Epithelial cell of prostate (primary cell): ENCODE measurements at regions not wholly inside any gene's neighbourhood (a gene's known extent, or its start where the extent isn't known, plus 50 kb on each side); places are given as distances from the start of the nearest gene placed in this dataset.
A peak's percentile ranks its signal among the peaks of the same experiment; 100 is the strongest.
"Not testable (repeated sequence)": the region's sequence is repeated elsewhere in the genome, so short reads cannot be mapped to it uniquely, and the experiment has no call there.

Experiments used
- DNase-seq: peaks from one replicate; pipeline ENCODE4 v3.0.0-alpha.2; 2011; ENCODE audit warnings: low read depth, low spot score
- H3K27ac ChIP-seq: fragments of 450-650 bp; 2 replicates; pipeline ENCODE4 v1.5.1; 2017; ENCODE audit warnings: mild to moderate bottlenecking

- H3K27ac ChIP-seq: no peak overlapping the region
- DNase-seq: no peak
Observed at GRCh38 chr10:29886299-29886698, 173.1 kb downstream of the JCAD start.

- DNase-seq: no peak
- no peak overlapping the region for H3K27ac ChIP-seq
Observed at GRCh38 chr10:29883231-29883630, 176.2 kb downstream of the JCAD start.

- no peak for DNase-seq
- no peak overlapping the region for H3K27ac ChIP-seq
Observed at GRCh38 chr10:29882766-29883165, 176.6 kb downstream of the JCAD start.

GRCh38 chr10:29881811-29882210 lies 177.6 kb downstream of the JCAD start:
- no peak for DNase-seq
- no peak overlapping the region for H3K27ac ChIP-seq

GRCh38 chr10:29881336-29881771 lies 178.0 kb downstream of the JCAD start:
- H3K27ac ChIP-seq: no peak overlapping the region
- DNase-seq: no peak

GRCh38 chr10:29880856-29881255 lies 178.5 kb downstream of the JCAD start:
- no peak overlapping the region for H3K27ac ChIP-seq
- DNase-seq: no peak

- H3K27ac ChIP-seq: no peak overlapping the region
- DNase-seq: no peak
Observed at GRCh38 chr10:29879862-29880261, 179.5 kb downstream of the JCAD start.

- no peak for DNase-seq
Observed at GRCh38 chr10:29878492-29878891, 180.9 kb downstream of the JCAD start.

GRCh38 chr10:29877793-29878491 lies 181.4 kb downstream of the JCAD start:
- no peak overlapping the region for H3K27ac ChIP-seq
- no peak for DNase-seq

More at GRCh38 chr10:29878492-29878891, 180.9 kb downstream of the JCAD start:
- H3K27ac ChIP-seq: no peak overlapping the region

- DNase-seq: no peak
- H3K27ac ChIP-seq: no peak overlapping the region
Observed at GRCh38 chr10:29876008-29876555, 183.3 kb downstream of the JCAD start.

GRCh38 chr10:29874606-29875269 lies 184.6 kb downstream of the JCAD start:
- DNase-seq: no peak

GRCh38 chr10:29873941-29874484 lies 185.4 kb downstream of the JCAD start:
- DNase-seq: no peak

More at GRCh38 chr10:29874606-29875269, 184.6 kb downstream of the JCAD start:
- no peak overlapping the region for H3K27ac ChIP-seq

GRCh38 chr10:29870522-29871044 lies 188.8 kb downstream of the JCAD start:
- H3K27ac ChIP-seq: no peak overlapping the region
- no peak for DNase-seq

More at GRCh38 chr10:29873941-29874484, 185.4 kb downstream of the JCAD start:
- no peak overlapping the region for H3K27ac ChIP-seq

GRCh38 chr10:29869593-29869992 lies 189.8 kb downstream of the JCAD start:
- H3K27ac ChIP-seq: no peak overlapping the region
- DNase-seq: no peak

GRCh38 chr10:29866356-29866755 lies 193.0 kb downstream of the JCAD start:
- no peak for DNase-seq
- H3K27ac ChIP-seq: peak overlapping the region; percentile 24

GRCh38 chr10:29865700-29866355 lies 193.6 kb downstream of the JCAD start:
- DNase-seq: no peak
- H3K27ac ChIP-seq: peak overlapping the region; percentile 24

GRCh38 chr10:29862923-29863614 lies 196.3 kb downstream of the JCAD start:
- peak overlapping the region; percentile 84 for H3K27ac ChIP-seq

GRCh38 chr10:29861811-29862505 lies 197.4 kb downstream of the JCAD start:
- DNase-seq: no peak
- H3K27ac ChIP-seq: peak overlapping the region; percentile 84

More at GRCh38 chr10:29862923-29863614, 196.3 kb downstream of the JCAD start:
- DNase-seq: peak; percentile 97

GRCh38 chr10:29861231-29861630 lies 198.2 kb downstream of the JCAD start:
- H3K27ac ChIP-seq: peak overlapping the region; percentile 84
- DNase-seq: not testable (repeated sequence)
